OCI-LY7 (cell line): ENCODE measurements at regions not wholly inside any gene's neighbourhood (a gene's known extent, or its start where the extent isn't known, plus 50 kb on each side); places are given as distances from the start of the nearest gene placed in this dataset.

ENCODE experiments used
- CTCF ChIP-seq: fragments of 200-600 bp; sonication (generic); conservative IDR thresholded peaks from 2 replicates; pipeline ENCODE4 v1.5.1; 2014; ENCODE audit warnings: mild to moderate bottlenecking, antibody characterized with exemption, low read length, moderate library complexity, mixed read lengths
- EZH2phosphoT487 ChIP-seq: fragments of 200-600 bp; sonication (generic); IDR thresholded peaks from 2 replicates; pipeline ENCODE4 v1.6.1; 2018; ENCODE audit warnings: low read depth, borderline replicate concordance, mild to moderate bottlenecking, mixed run types, antibody characterized with exemption, low read length, moderate library complexity, mixed read lengths

DNA sequence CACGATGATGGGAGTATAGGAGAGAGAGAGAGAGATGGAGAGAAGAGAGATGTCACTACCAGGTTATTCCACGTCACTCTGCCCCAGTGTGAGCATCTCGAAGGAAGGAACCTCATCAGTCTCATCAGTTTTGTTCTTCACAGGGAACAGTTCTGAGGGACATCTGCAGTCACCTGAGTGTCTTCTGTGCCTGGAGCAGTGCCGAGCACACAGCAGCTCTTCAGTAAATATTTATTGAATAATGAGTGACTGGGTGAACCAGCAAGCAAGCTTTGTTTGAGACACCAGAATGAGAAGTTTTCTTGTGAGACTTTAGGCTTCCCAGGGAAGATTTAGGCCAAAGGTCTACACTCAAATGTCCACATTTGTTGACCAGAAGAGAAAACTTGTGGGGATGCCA, 142.4 kb upstream of the IRX3 start:
- no peak for TF ChIP-seq CTCF
- TF ChIP-seq EZH2phosphoT487: no peak
